IPS DF 6.9 (cell line): ENCODE measurements at regions not wholly inside any gene's neighbourhood (a gene's known extent, or its start where the extent isn't known, plus 50 kb on each side); places are given as distances from the start of the nearest gene placed in this dataset.

Experiments
- DNase-seq: peaks from one replicate; pipeline ENCODE4 v3.0.0-alpha.2; 2013; ENCODE audit warnings: low read depth, low spot score
- H3K27ac ChIP-seq: one replicate; pipeline ENCODE4 v1.5.1; 2013; ENCODE audit warnings: low read length, control low read depth
- H3K27me3 ChIP-seq: 2 replicates; pipeline ENCODE4 v1.6.1; 2013; ENCODE audit warnings: mild to moderate bottlenecking, low read length; ENCODE audit not compliant: control insufficient read depth, insufficient read depth
- H3K36me3 ChIP-seq: 2 replicates; pipeline ENCODE4 v1.6.1; 2013; ENCODE audit warnings: low read length; ENCODE audit not compliant: control insufficient read depth, insufficient read depth
- H3K4me1 ChIP-seq: 2 replicates; pipeline ENCODE4 v1.6.1; 2013; ENCODE audit warnings: low read length; ENCODE audit not compliant: control insufficient read depth, insufficient read depth
- H3K4me3 ChIP-seq: 2 replicates; pipeline ENCODE4 v1.5.1; 2013; ENCODE audit warnings: mild to moderate bottlenecking, low read length
- H3K9me3 ChIP-seq: 2 replicates; pipeline ENCODE4 v1.6.1; 2013; ENCODE audit warnings: low read length, inconsistent platforms; ENCODE audit not compliant: control insufficient read depth, insufficient read depth
- WGBS: extraction: QIAGEN DNeasy Blood & Tissue Kit; methylation state at CpG from one replicate; pipeline ENCODE4 v1.1.7; 2013; ENCODE audit warnings: mixed read lengths, missing lambda C conversion rate; ENCODE audit not compliant: insufficient read length, insufficient coverage; 5-methylcytosine and 5-hydroxymethylcytosine counted together

DNA sequence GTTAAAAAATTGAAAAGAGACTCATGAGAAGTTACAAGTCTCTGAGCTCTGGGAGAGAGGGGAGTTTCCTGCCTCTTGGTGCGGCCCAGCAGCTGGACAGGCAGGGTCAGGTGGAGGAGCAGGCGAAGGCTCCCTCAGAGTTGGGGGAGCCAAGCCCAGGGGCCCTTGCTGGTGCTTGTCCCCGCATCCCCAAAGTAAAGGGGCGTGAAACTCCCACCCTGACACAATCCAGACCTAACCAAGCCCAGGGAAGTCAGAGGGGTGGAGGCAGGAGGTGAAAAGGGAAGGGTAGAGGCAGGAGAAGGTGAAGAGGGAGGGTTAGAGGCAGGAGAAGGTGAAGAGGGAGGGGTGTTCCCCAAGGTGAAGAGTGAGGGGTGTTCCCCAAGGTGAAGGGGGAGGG lies 322.8 kb downstream of the GLRX3 start:
- Histone ChIP-seq H3K9me3 (peaks cover 32% of the 10 kb centered on the region), H3K4me1 (no peaks in the 10 kb centered on the region), H3K4me3 (no peak overlapping the region), H3K27me3 (no peaks in the 10 kb centered on the region), H3K27ac (no peak overlapping the region), H3K36me3 (no peaks in the 10 kb centered on the region)
- no CpG with 5 or more reads among the region's 4 CpGs for WGBS
- DNase-seq: no peak

DNA sequence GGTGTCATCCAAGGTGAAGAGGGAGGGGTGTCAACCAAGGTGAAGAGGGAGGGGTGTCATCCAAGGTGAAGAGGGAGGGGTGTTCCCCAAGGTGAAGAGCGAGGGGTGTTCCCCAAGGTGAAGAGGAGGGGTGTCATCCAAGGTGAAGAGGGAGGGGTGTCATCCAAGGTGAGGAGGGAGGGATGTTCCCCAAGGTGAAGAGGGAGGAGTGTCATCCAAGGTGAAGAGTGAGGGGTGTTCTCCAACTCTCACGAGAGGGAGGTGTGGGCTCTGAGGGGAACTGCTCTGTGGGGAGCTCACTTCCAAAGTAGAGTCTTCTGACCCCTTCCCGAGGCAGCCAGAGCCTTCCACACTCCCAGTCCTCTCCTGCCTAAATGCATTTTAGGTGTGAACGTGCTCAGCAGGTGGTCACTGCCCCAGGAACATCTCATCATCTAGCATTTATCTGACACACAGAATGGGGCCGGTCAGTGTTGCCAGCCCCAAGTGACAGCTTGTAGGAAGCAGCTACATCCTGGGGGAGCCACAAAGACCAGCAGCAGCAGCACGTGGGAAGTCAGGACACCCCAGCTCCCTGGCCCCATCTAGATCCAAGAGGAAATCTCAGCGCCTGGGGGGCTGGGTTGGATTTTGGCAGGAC lies 323.8 kb downstream of the GLRX3 start:
- no CpG with 5 or more reads among the region's 7 CpGs for WGBS
- H3K4me1 ChIP-seq: no peaks in the 10 kb centered on the region
- no peaks in the 10 kb centered on the region for H3K27me3 ChIP-seq
- no peak overlapping the region for H3K27ac ChIP-seq
- no peak for DNase-seq
- no peaks in the 10 kb centered on the region for H3K36me3 ChIP-seq
- no peak overlapping the region for H3K4me3 ChIP-seq
- peaks cover 30% of the 10 kb centered on the region for H3K9me3 ChIP-seq

DNA sequence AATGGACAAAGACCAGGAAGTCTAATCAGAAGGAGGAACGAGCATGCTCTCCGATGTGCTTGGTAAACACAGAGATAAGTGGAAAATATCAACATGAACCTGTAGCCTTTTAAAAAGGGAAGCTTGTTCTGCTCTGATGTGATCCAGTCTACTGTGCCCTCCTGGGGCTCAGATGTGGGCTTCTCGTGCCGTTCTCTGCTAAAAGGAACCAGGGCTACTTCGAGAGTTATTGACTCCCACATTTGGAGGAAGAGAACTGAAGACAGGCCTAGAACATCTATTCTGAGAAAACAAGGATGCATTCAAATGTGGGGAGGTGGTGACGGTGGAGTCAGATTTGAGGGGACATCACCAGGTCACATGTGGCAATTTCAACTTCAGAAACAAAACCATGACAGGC lies 325.4 kb downstream of the GLRX3 start:
- no peak overlapping the region for H3K4me3 ChIP-seq
- H3K27me3 ChIP-seq: no peaks in the 10 kb centered on the region
- no peaks in the 10 kb centered on the region for H3K4me1 ChIP-seq
- H3K27ac ChIP-seq: no peak overlapping the region
- no CpG with 5 or more reads among the region's 6 CpGs for WGBS
- no peak for DNase-seq
- H3K36me3 ChIP-seq: no peaks in the 10 kb centered on the region
- peaks cover 28% of the 10 kb centered on the region for H3K9me3 ChIP-seq

DNA sequence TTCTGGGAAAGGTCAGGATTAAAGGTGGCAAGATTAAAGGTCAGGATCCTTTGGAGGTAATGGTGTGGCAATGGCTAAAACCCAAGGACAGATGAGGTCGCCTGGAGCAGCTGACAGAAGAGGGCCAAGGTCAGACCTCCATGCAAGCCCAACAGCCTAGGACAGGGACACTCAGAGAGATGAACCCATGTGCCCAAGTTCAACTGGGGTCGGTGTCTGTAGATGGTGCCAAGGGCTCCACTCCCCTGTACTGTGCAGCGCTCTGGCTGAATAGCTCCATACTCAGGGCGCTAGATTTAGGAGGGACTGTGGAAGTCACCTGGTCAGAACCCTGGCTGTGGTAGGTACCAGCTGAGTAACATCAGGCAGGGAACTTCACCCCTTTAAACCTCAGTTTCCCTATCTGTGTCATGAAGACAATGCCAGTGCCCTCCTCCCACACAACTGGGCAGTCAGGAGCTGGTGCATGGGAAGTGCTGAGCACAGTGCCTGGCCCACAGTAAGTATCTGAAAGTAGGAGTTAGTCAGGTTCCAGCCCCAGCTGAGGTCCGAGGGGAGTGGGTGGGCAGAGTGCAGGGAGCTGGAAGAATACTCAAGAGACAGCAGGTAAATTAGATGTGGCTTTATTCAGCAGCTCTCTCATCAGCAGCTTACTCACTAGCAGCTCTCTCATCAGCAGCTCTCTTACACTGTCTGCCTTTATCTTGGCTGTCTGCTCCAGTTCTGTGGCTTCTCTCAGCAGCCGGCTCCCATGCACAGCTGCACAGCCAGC lies 327.1 kb downstream of the GLRX3 start:
- WGBS: no CpG with 5 or more reads among the region's 6 CpGs
- H3K27ac ChIP-seq: no peak overlapping the region
- H3K36me3 ChIP-seq: no peaks in the 10 kb centered on the region

DNA sequence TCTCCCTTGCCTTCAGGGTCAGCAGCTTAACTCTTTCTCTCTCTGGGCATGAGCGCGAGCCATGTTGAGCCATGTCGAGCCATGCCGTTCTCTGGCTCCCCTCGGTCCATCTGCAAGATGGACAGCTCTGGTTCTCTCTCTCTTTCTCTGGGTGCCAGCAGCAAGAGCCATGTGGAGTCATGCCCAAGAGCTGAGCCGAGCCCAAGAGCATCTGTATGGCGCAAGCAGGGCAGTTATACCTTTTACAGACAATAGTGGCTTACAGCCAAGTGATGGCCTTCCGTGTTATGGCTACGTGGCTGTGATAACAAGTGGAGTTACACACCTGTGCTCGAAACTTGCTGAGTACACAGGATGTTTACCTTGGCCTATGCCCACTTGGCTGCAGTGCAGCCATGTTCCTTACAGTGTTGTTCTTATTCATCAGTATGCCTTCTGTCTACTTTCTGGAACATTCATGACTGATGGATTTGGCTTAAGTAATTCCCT lies 327.7 kb downstream of the GLRX3 start:
- Histone ChIP-seq H3K4me1 (no peaks in the 10 kb centered on the region), H3K27me3 (no peaks in the 10 kb centered on the region), H3K36me3 (no peaks in the 10 kb centered on the region), H3K4me3 (no peak overlapping the region), H3K9me3 (peaks cover 25% of the 10 kb centered on the region), H3K27ac (no peak overlapping the region)
- WGBS: no CpG with 5 or more reads among the region's 10 CpGs
- no peak for DNase-seq

More for the DNA sequence above, 327.1 kb downstream of the GLRX3 start:
- no peak overlapping the region for H3K4me3 ChIP-seq
- H3K9me3 ChIP-seq: peaks cover 28% of the 10 kb centered on the region
- no peaks in the 10 kb centered on the region for H3K4me1 ChIP-seq
- H3K27me3 ChIP-seq: no peaks in the 10 kb centered on the region
- DNase-seq: no peak

DNA sequence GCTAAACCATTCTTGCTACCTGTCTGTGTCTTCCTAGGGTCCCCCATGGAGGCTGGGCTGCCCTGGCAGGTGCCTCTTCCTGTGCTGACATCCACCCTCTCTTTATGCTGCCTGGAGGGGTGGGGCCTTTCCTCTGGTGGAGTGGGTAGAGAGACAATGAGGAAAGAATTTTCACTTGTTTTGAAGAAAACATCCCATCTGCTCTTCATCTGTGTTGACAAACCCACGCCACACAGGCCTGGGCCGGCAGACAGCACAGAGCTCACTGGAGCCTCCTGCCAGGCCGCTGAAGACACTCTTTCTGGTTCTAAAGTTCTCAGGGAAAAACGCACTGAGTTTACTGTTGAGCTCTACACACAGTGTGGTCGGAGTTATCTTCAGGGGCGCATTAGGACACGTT lies 328.2 kb downstream of the GLRX3 start:
- Histone ChIP-seq H3K4me3 (no peak overlapping the region), H3K9me3 (peaks cover 27% of the 10 kb centered on the region), H3K27ac (no peak overlapping the region), H3K27me3 (no peaks in the 10 kb centered on the region), H3K36me3 (no peaks in the 10 kb centered on the region), H3K4me1 (no peaks in the 10 kb centered on the region)
- no peak for DNase-seq
- WGBS: no CpG with 5 or more reads among the region's 7 CpGs

DNA sequence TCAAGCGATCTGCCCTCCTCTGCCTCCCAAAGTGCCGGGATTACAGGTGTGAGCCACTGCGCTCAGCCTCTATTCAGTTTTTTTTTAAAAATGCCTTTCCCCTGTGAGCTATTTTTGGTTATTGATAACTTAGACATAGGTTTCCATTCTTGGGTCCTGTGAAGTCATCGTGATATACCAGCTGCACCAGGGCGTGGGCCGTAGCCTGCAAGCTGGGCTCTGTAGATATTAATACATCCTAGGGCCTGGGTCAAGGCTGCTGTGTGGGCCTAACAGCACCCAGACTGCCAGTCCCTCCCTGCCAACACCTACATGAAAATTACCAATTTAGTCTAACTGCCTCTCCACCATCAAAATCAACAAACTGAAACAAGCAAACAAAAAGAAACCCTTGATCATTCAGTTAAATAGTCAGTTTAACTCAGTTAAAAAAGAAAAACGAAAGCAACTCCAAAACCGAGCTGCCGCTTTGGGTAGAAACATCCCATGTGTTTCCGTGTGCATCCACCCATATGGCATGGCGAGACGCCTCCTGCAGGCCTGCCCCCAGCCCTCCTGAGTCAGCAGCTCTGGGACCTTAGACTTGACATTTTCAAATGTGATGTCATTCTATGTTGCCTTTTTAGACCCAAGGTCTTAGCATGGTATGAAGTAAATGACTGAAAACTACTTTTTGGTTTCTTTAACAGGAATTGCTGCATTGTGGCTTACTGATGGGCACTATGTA lies 330.2 kb downstream of the GLRX3 start:
- H3K4me3 ChIP-seq: no peak overlapping the region
- H3K36me3 ChIP-seq: no peaks in the 10 kb centered on the region
- no peak for DNase-seq
- H3K9me3 ChIP-seq: peaks cover 36% of the 10 kb centered on the region
- no CpG with 5 or more reads among the region's 12 CpGs for WGBS
- no peaks in the 10 kb centered on the region for H3K4me1 ChIP-seq
- no peak overlapping the region for H3K27ac ChIP-seq
- no peaks in the 10 kb centered on the region for H3K27me3 ChIP-seq

DNA sequence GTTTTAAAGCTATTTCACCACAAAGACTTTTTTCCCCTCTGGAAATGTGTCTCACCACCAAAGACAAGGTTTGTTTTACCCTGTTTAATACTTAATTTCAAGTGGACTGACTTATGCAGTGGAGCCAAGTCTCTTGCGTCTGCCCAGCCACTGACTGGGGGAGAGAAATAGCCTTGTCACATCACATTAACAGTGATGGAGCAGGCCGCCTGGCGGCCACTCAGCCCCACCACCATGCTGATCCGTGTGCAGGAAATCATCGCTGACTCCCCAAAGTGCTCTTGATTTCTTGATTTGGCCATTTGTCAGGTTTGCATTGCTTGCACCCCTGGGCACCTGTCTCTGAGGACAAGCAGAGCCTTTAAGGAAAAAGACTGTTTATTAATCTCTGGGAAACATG lies 334.1 kb downstream of the GLRX3 start:
- no peaks in the 10 kb centered on the region for H3K27me3 ChIP-seq
- DNase-seq: no peak
- no peak overlapping the region for H3K27ac ChIP-seq
- no peaks in the 10 kb centered on the region for H3K4me1 ChIP-seq
- no CpG with 5 or more reads among the region's 5 CpGs for WGBS
- peaks cover 22% of the 10 kb centered on the region for H3K9me3 ChIP-seq
- no peaks in the 10 kb centered on the region for H3K36me3 ChIP-seq
- H3K4me3 ChIP-seq: no peak overlapping the region

DNA sequence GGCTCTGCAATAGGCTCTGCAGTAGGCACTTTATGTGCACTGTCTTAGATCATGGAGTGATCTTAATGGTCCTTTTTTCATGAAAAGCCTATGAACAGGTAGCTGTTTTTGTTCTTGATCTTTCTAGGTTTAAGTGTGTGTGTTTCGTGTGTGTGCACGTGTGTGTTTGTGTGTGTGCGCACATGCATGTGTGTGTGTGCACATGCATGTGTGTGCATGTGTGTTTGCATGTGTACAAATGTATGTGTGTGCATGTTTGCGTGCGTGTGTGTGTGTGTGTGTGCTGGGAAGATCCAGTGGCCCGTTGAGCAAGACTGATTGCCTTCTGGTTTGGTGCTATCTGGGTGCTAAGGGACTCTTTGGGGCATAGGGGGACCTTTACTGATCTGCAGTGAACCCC lies 334.8 kb downstream of the GLRX3 start:
- Histone ChIP-seq H3K9me3 (peaks cover 24% of the 10 kb centered on the region), H3K36me3 (no peaks in the 10 kb centered on the region), H3K4me1 (no peaks in the 10 kb centered on the region), H3K4me3 (no peak overlapping the region), H3K27me3 (no peaks in the 10 kb centered on the region), H3K27ac (no peak overlapping the region)
- no peak for DNase-seq
- WGBS: no CpG with 5 or more reads among the region's 6 CpGs

DNA sequence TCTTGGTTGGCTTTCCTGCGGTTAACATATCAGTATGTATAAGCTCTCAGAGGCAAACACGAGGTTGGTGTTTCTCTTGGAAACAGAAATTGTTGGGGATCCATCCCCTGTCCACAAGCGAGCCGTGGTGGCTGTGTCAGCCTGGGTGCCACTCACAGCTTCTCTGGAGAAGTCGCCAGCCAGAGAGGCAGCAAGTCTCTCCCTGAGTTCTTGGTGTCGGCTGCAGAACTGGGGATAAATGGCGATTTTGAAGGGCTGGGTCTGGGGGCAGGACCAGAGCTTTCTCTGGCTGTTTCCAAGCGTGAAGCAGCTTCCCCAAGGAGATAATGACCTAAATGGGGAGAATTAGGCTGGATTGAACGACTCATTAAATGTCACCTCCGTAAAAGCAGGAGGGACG lies 335.3 kb downstream of the GLRX3 start:
- H3K4me3 ChIP-seq: no peak overlapping the region
- no peaks in the 10 kb centered on the region for H3K27me3 ChIP-seq
- WGBS: no CpG with 5 or more reads among the region's 11 CpGs
- no peaks in the 10 kb centered on the region for H3K36me3 ChIP-seq
- H3K4me1 ChIP-seq: no peaks in the 10 kb centered on the region
- H3K9me3 ChIP-seq: peaks cover 25% of the 10 kb centered on the region
- no peak for DNase-seq
- H3K27ac ChIP-seq: no peak overlapping the region
